Activated B cell treated with CpG ODN at 0.5 μM for 24 hours (primary cell): ENCODE measurements at regions not wholly inside any gene's neighbourhood (a gene's known extent, or its start where the extent isn't known, plus 50 kb on each side); places are given as distances from the start of the nearest gene placed in this dataset.

Source experiments
- ATAC-seq: fragments of 200-7000 bp; cut with Tn5 transposase; one replicate; pipeline ENCODE4 v1.10.0; 2021; ENCODE audit warnings: low read depth, mild to moderate bottlenecking, moderate library complexity
- CTCF ChIA-PET: fragments of 350-600 bp; sonication (Branson Sonifier 250); formaldehyde crosslinking; loops from one replicate; lab custom pipeline; 2021; ENCODE audit warnings: antibody characterized with exemption; lab: Charles Lee
- POLR2A ChIA-PET: fragments of 350-600 bp; sonication (Branson Sonifier 250); formaldehyde crosslinking; loops from one replicate; lab custom pipeline; 2021; ENCODE audit warnings: antibody characterized with exemption; lab: Charles Lee
- DNase-seq: peaks from one replicate; pipeline ENCODE4 v3.0.0; 2022
- H3K27ac Mint-ChIP-seq: one replicate; pipeline ENCODE4 v1.8.0; 2020; ENCODE audit warnings: mixed read lengths
- H3K27me3 Mint-ChIP-seq: one replicate; pipeline ENCODE4 v1.8.0; 2021; ENCODE audit warnings: mixed read lengths
- H3K36me3 Mint-ChIP-seq: one replicate; pipeline ENCODE4 v1.8.0; 2021; ENCODE audit warnings: low read depth, mixed read lengths
- H3K4me1 Mint-ChIP-seq: one replicate; pipeline ENCODE4 v1.8.0; 2021; ENCODE audit warnings: mixed read lengths
- H3K4me3 Mint-ChIP-seq: one replicate; pipeline ENCODE4 v1.8.0; 2020; ENCODE audit warnings: mild to moderate bottlenecking, mixed read lengths
- H3K9me3 Mint-ChIP-seq: one replicate; pipeline ENCODE4 v1.8.0; 2020; ENCODE audit warnings: mixed read lengths
- intact Hi-C: fragments of 100-400 bp; cut with micrococcal nuclease; formaldehyde crosslinking; loops from one replicate; pipeline ENCODE4 v1.15.1; 2024
- TF ChIP-seq, protein P1 (sequence below): fragments of 200-600 bp; IDR thresholded peaks from one replicate; pipeline ENCODE4 v1.8.0; 2022; ENCODE audit warnings: antibody characterized with exemption, mild to moderate bottlenecking

DNA sequence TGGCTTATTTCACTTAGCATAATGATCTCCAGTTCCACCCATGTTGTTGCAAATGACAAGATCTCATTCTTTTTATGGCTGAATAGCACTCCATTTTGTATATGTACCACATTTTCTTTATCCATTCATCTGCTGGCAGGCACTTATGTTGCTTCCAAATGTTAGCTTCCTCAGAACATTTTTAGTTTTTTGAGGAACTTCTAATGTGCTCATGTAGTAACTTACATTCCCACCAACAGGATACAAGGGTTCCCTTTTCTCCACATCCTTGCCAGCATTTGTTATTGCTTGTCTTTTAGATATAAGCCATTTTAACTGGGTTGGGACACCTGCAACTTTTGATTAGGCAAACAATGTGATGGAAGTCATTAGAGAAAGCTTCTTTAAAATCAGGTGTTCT is 454.2 kb downstream of the NLGN4X start:
- Mint-ChIP-seq H3K27me3 (no peaks in the 10 kb centered on the region), H3K4me3 (no peak overlapping the region), H3K4me1 (no peaks in the 10 kb centered on the region), H3K36me3 (no peaks in the 10 kb centered on the region), H3K27ac (no peak overlapping the region), H3K9me3 (no peaks in the 10 kb centered on the region)
- ChIA-PET POLR2A (no interaction called here), CTCF (no interaction called here)
- DNase-seq (no peak), ATAC-seq (no peak)
- intact Hi-C loops = no loop called here
- TF ChIP-seq, protein P1, sequence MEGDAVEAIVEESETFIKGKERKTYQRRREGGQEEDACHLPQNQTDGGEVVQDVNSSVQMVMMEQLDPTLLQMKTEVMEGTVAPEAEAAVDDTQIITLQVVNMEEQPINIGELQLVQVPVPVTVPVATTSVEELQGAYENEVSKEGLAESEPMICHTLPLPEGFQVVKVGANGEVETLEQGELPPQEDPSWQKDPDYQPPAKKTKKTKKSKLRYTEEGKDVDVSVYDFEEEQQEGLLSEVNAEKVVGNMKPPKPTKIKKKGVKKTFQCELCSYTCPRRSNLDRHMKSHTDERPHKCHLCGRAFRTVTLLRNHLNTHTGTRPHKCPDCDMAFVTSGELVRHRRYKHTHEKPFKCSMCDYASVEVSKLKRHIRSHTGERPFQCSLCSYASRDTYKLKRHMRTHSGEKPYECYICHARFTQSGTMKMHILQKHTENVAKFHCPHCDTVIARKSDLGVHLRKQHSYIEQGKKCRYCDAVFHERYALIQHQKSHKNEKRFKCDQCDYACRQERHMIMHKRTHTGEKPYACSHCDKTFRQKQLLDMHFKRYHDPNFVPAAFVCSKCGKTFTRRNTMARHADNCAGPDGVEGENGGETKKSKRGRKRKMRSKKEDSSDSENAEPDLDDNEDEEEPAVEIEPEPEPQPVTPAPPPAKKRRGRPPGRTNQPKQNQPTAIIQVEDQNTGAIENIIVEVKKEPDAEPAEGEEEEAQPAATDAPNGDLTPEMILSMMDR = no peak

DNA sequence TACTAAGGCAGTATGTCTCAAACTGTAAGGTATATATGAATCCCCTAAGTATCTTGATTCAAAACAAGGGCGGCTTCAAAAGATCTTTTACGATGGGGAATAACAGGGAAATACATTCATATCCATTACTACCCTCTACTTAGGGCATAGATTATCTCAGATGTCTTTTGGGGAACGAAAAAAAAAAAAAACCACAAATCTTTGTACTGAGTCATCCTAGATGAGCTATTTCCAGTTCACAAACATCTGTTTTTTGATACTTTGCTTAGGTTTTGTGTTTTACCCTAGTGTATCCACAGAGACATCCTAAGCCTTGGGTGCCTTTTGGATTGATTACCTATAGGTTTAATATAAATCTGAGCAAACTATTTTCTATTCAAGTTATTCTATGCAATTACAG is 457.2 kb downstream of the NLGN4X start:
- Mint-ChIP-seq H3K4me1 (no peaks in the 10 kb centered on the region), H3K27me3 (no peaks in the 10 kb centered on the region), H3K36me3 (no peaks in the 10 kb centered on the region), H3K4me3 (no peak overlapping the region), H3K9me3 (no peaks in the 10 kb centered on the region), H3K27ac (no peak overlapping the region)
- TF ChIP-seq, protein P1 = no peak
- no peak for ATAC-seq
- intact Hi-C loops = no loop called here
- CTCF ChIA-PET = no interaction called here
- no peak for DNase-seq
- POLR2A ChIA-PET = no interaction called here

DNA sequence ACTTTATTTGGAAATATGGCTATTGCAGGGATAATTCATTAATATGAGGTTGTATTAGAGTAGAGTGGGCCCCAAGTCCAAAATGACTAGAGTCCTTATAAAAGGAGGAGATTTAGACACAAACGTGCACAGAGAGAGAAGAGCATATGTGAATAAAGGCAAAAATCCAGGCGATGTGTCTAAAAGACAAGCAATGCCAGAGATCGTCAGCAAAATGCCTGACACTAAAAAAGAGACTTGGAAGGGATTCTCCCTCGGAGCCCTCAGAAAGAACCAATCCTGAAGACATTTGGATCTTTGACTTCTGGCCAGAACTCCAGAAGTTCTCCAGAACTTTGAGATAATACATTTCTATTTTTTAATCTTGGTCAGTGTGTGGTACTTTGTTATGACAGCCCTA is 472.1 kb downstream of the NLGN4X start:
- CTCF ChIA-PET = no interaction called here
- no peaks in the 10 kb centered on the region for H3K27me3 Mint-ChIP-seq
- H3K4me3 Mint-ChIP-seq = no peak overlapping the region
- POLR2A ChIA-PET = no interaction called here
- no peak overlapping the region for H3K27ac Mint-ChIP-seq
- no peaks in the 10 kb centered on the region for H3K36me3 Mint-ChIP-seq
- TF ChIP-seq, protein P1 = no peak
- H3K9me3 Mint-ChIP-seq = no peaks in the 10 kb centered on the region
- ATAC-seq (no peak), DNase-seq (no peak)
- intact Hi-C loops = no loop called here
- no peaks in the 10 kb centered on the region for H3K4me1 Mint-ChIP-seq

DNA sequence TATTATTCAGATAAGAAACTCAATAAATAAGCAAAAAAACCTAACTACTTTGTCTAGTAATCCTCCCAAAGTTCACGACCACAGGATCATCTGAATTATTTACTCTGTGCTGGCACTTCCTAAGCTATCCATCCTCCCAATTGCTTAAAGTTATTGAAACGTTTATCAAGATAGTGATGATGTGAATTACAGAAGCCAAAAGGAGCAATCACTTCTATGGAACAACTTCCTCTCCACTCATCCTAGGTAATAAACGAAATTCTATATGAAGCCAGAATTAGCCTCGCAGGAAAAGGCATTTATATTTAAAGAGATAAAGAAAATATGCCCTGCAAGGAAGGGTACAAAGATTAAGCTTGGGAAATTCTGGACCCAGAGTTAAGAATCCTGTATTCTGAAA is 475.4 kb downstream of the NLGN4X start:
- POLR2A ChIA-PET = no interaction called here
- Mint-ChIP-seq H3K4me3 (no peak overlapping the region), H3K9me3 (no peaks in the 10 kb centered on the region), H3K27me3 (no peaks in the 10 kb centered on the region), H3K4me1 (no peaks in the 10 kb centered on the region), H3K27ac (no peak overlapping the region), H3K36me3 (no peaks in the 10 kb centered on the region)
- CTCF ChIA-PET = no interaction called here
- intact Hi-C loops = no loop called here
- TF ChIP-seq, protein P1 = no peak
- ATAC-seq (no peak), DNase-seq (no peak)

DNA sequence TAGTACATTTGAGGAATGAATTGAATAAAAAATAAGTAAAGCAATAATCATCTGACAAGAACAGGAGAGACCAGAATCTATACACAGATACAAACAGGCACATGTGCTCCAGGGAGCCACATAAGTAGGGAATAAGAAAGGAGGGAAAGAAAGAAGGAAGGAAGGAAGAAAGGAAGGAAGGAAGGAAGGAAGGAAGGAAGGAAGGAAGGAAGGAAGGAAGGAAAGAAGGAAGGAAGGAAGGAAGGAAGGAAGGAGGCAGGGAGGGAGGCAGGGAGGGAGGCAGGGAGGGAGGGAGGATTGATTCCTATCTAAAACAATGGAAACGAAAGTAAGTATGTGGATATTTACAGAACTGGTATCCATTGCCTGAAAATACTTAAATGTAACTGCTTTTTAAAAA is 475.8 kb downstream of the NLGN4X start:
- intact Hi-C loops = no loop called here
- DNase-seq (no peak), ATAC-seq (no peak)
- ChIA-PET POLR2A (no interaction called here), CTCF (no interaction called here)
- no peaks in the 10 kb centered on the region for H3K9me3 Mint-ChIP-seq
- H3K36me3 Mint-ChIP-seq = no peaks in the 10 kb centered on the region
- H3K4me3 Mint-ChIP-seq = no peak overlapping the region
- H3K27me3 Mint-ChIP-seq = no peaks in the 10 kb centered on the region
- H3K27ac Mint-ChIP-seq = no peak overlapping the region
- TF ChIP-seq, protein P1 = no peak
- H3K4me1 Mint-ChIP-seq = no peaks in the 10 kb centered on the region
